Testis (tissue), 2 donors: ENCODE measurements at regions not wholly inside any gene's neighbourhood (a gene's known extent, or its start where the extent isn't known, plus 50 kb on each side); places are given as distances from the start of the nearest gene placed in this dataset.

Source experiments
- POLR2A ChIP-seq: fragments of 450-650 bp; IDR thresholded peaks from one replicate; pipeline ENCODE4 v1.6.1; 2017; ENCODE audit warnings: antibody characterized with exemption, mild to moderate bottlenecking, moderate library complexity
- TF ChIP-seq, protein P1 (sequence below), 3 experiments: fragments of 450-650 bp in 2 of 3; fragments of 200-600 bp in 1 of 3; sonication (generic) in 1 of 3; IDR thresholded peaks; one replicate each; pipeline ENCODE4 v1.5.1; 2016 to 2019; ENCODE audit warnings: antibody characterized with exemption in 3 of 3, mild to moderate bottlenecking in 2 of 3, moderate library complexity in 1 of 3

GRCh38 chr19:31075146-31075655, 274.0 kb downstream of the TSHZ3 start:
- TF ChIP-seq, protein P1, sequence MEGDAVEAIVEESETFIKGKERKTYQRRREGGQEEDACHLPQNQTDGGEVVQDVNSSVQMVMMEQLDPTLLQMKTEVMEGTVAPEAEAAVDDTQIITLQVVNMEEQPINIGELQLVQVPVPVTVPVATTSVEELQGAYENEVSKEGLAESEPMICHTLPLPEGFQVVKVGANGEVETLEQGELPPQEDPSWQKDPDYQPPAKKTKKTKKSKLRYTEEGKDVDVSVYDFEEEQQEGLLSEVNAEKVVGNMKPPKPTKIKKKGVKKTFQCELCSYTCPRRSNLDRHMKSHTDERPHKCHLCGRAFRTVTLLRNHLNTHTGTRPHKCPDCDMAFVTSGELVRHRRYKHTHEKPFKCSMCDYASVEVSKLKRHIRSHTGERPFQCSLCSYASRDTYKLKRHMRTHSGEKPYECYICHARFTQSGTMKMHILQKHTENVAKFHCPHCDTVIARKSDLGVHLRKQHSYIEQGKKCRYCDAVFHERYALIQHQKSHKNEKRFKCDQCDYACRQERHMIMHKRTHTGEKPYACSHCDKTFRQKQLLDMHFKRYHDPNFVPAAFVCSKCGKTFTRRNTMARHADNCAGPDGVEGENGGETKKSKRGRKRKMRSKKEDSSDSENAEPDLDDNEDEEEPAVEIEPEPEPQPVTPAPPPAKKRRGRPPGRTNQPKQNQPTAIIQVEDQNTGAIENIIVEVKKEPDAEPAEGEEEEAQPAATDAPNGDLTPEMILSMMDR (IDR thresholded peaks at IDR 0.05), result no peak
- TF ChIP-seq POLR2A, result no peak
